HepG2 (cell line): ENCODE measurements at regions not wholly inside any gene's neighbourhood (a gene's known extent, or its start where the extent isn't known, plus 50 kb on each side); places are given as distances from the start of the nearest gene placed in this dataset.

ENCODE experiments used
- ATAC-seq: fragments of 200-7000 bp; cut with Tn5 transposase; 3 replicates; pipeline ENCODE4 v1.9.1; 2020; ENCODE audit warnings: mild to moderate bottlenecking, moderate library complexity
- BruUV-seq: library from RNA; stranded (reverse); fragments of 400-500 nt; replicated peaks from 2 replicates; lab custom pipeline; 2021; lab: Mats Ljungman, UMichigan
- CTCF ChIA-PET: fragments of 300-600 bp; formaldehyde crosslinking; extraction: SDS; loops from one replicate; lab custom pipeline; 2021; ENCODE audit warnings: low total read pairs, inconsistent platforms, low intra/inter-chr PET ratio; lab: Yijun Ruan, JAX
- POLR2A ChIA-PET: fragments of 350-600 bp; sonication (Branson Sonifier 250); formaldehyde crosslinking; loops from one replicate; lab custom pipeline; 2020; ENCODE audit warnings: antibody characterized with exemption, inconsistent platforms; lab: Yijun Ruan, JAX
- DNase-seq: peaks from one replicate; pipeline ENCODE4 v3.0.0-alpha.2; 2015; ENCODE audit warnings: low spot score
- FAIRE-seq: peaks from 3 replicates; lab custom pipeline; 2011; peaks lifted over from hg19 to GRCh38; lab: Jason Lieb, UNC
- H2AFZ ChIP-seq: one replicate; pipeline ENCODE4 v1.6.1; 2011; ENCODE audit warnings: low read length, inconsistent platforms
- H3K27ac ChIP-seq: fragments of 300-600 bp; 3 replicates; pipeline ENCODE4 v1.8.0; 2011; ENCODE audit warnings: mixed run types, mild to moderate bottlenecking, mixed read lengths, low read length, inconsistent platforms; ENCODE audit not compliant: insufficient read depth; ENCODE audit errors: extremely low read length
- H3K27me3 ChIP-seq, 2 experiments: fragments of 200-600 bp in 1 of 2; 2 replicates in 1 of 2; 3 replicates in 1 of 2; pipeline versions ENCODE4 v1.6.0 to v1.8.0; 2011; ENCODE audit warnings: low read length in 2 of 2, mild to moderate bottlenecking in 2 of 2, moderate library complexity in 2 of 2, inconsistent platforms in 1 of 2; ENCODE audit not compliant: insufficient read depth in 2 of 2, control insufficient read depth in 1 of 2
- H3K36me3 ChIP-seq, 2 experiments: fragments of 200-600 bp in 1 of 2; replicated peaks in 1 of 2; 2 replicates in 1 of 2; 3 replicates in 1 of 2; pipeline versions ENCODE4 v1.5.1 to v1.8.0; 2011; ENCODE audit warnings: low read length in 2 of 2, inconsistent platforms in 1 of 2; ENCODE audit not compliant: insufficient read depth in 2 of 2, control insufficient read depth in 1 of 2
- H3K4me1 ChIP-seq: 2 replicates; pipeline ENCODE4 v1.5.1; 2012; ENCODE audit warnings: low read length, inconsistent platforms; ENCODE audit not compliant: insufficient read depth
- H3K4me2 ChIP-seq: 2 replicates; pipeline ENCODE4 v1.6.0; 2011; ENCODE audit warnings: low read depth, low read length, inconsistent platforms
- H3K4me3 ChIP-seq, 3 experiments: fragments of 200-600 bp in 1 of 3; sonication (generic), shearing (Covaris generic) in 1 of 3; replicated peaks in 1 of 3; 2 replicates each; pipeline ENCODE4 v1.5.1; 2011 to 2016; ENCODE audit warnings: low read length in 3 of 3, inconsistent platforms in 2 of 3, low read depth in 2 of 3, mild to moderate bottlenecking in 2 of 3, control low read depth in 1 of 3, mixed read lengths in 1 of 3; ENCODE audit not compliant: insufficient read depth in 1 of 3
- H3K79me2 ChIP-seq: one replicate; pipeline ENCODE4 v1.6.1; 2011; ENCODE audit warnings: low read length, inconsistent platforms; ENCODE audit not compliant: insufficient read depth
- H3K9ac ChIP-seq: 2 replicates; pipeline ENCODE4 v1.6.0; 2011; ENCODE audit warnings: mild to moderate bottlenecking, low read depth, low read length, inconsistent platforms; ENCODE audit not compliant: insufficient read depth
- H3K9me3 ChIP-seq: 2 replicates; pipeline ENCODE4 v1.5.1; 2012; ENCODE audit warnings: mild to moderate bottlenecking, low read length
- H4K20me1 ChIP-seq: 2 replicates; pipeline ENCODE4 v1.6.0; 2011; ENCODE audit warnings: inconsistent platforms, mild to moderate bottlenecking, low read length, moderate library complexity; ENCODE audit not compliant: insufficient read depth
- CEBPG ChIP-seq: IDR thresholded peaks from 2 replicates; pipeline ENCODE4 v1.6.1; 2016
- FOXM1 ChIP-seq: sonication (generic); formaldehyde crosslinking; IDR thresholded peaks from 2 replicates; pipeline ENCODE4 v1.5.0; 2020; ENCODE audit warnings: missing genetic modification reagents
- GABPA ChIP-seq, 2 experiments: IDR thresholded peaks; 2 replicates each; pipeline ENCODE4 v1.6.1; 2011 to 2016; ENCODE audit warnings: low read depth in 2 of 2, low read length in 1 of 2, missing biosample characterization in 1 of 2, missing genetic modification characterization in 1 of 2
- JUNB ChIP-seq: sonication (generic); formaldehyde crosslinking; IDR thresholded peaks from 2 replicates; pipeline ENCODE4 v1.8.0; 2022; ENCODE audit warnings: missing genetic modification reagents, mild to moderate bottlenecking, borderline replicate concordance
- MZF1 ChIP-seq: sonication (generic); formaldehyde crosslinking; IDR thresholded peaks from 2 replicates; pipeline ENCODE4 v1.8.1; 2023; ENCODE audit warnings: mild to moderate bottlenecking, missing genetic modification reagents, borderline replicate concordance
- RXRB ChIP-seq: IDR thresholded peaks from 2 replicates; pipeline ENCODE4 v1.6.1; 2016; ENCODE audit warnings: borderline replicate concordance, missing genetic modification reagents, missing compliant biosample characterization
- SYNCRIP ChIP-seq: fragments of 200-400 bp; formaldehyde crosslinking; IDR thresholded peaks from 2 replicates; pipeline ENCODE4 v1.6.1; 2018; ENCODE audit warnings: mild to moderate bottlenecking, low read depth, low read length; ENCODE audit not compliant: insufficient read depth
- ZEB1 ChIP-seq: IDR thresholded peaks from 2 replicates; pipeline ENCODE4 v1.6.1; 2012; ENCODE audit warnings: mild to moderate bottlenecking, low read depth, inconsistent platforms; ENCODE audit not compliant: insufficient replicate concordance
- ZMYM4 ChIP-seq: sonication (generic); formaldehyde crosslinking; IDR thresholded peaks from 2 replicates; pipeline ENCODE4 v1.8.1; 2023; ENCODE audit warnings: mild to moderate bottlenecking, missing genetic modification reagents
- ZNF260 ChIP-seq: sonication (generic); formaldehyde crosslinking; IDR thresholded peaks from 2 replicates; pipeline ENCODE4 v1.4.0; 2020; ENCODE audit warnings: missing genetic modification reagents, low read depth, mild to moderate bottlenecking, borderline replicate concordance
- ZNF562 ChIP-seq: sonication (generic); formaldehyde crosslinking; IDR thresholded peaks from 2 replicates; pipeline ENCODE4 v1.8.0; 2022; ENCODE audit warnings: missing genetic modification reagents, borderline replicate concordance
- ZNF589 ChIP-seq: sonication (generic); formaldehyde crosslinking; conservative IDR thresholded peaks from 2 replicates; pipeline ENCODE4 v1.8.0; 2022; ENCODE audit warnings: mild to moderate bottlenecking, moderate library complexity, missing genetic modification reagents
- WGBS: methylation state at CpG from one replicate; pipeline ENCODE4 v1.1.6; 2017; ENCODE audit warnings: low lambda C conversion rate; 5-methylcytosine and 5-hydroxymethylcytosine counted together
- in situ Hi-C: cut with HindIII; loops from 2 replicates; pipeline ENCODE4 v1.10.0; 2017; ENCODE audit warnings: low pct_unique_long_range_greater_than_20kb; ENCODE audit not compliant: extremely low pct_ligation_motif_present
- intact Hi-C: fragments of 100-400 bp; cut with micrococcal nuclease; formaldehyde crosslinking; loops from one replicate; pipeline ENCODE4 v1.10.0; 2022; ENCODE audit not compliant: unreplicated experiment
- TF ChIP-seq, protein P1 (sequence below): sonication (generic); formaldehyde crosslinking; IDR thresholded peaks from 2 replicates; pipeline ENCODE4 v1.8.1; 2023; ENCODE audit warnings: mild to moderate bottlenecking, moderate library complexity, missing genetic modification reagents
- TF ChIP-seq, protein P2 (sequence below): sonication (generic); formaldehyde crosslinking; IDR thresholded peaks from 2 replicates; pipeline ENCODE4 v1.4.0; 2020; ENCODE audit warnings: mild to moderate bottlenecking, missing genetic modification reagents
- TF ChIP-seq, protein P3 (sequence below): sonication (generic); formaldehyde crosslinking; IDR thresholded peaks from 2 replicates; pipeline ENCODE4 v1.4.0; 2020; ENCODE audit warnings: missing genetic modification reagents
- TF ChIP-seq, protein P4 (sequence below): sonication (generic); formaldehyde crosslinking; IDR thresholded peaks from 2 replicates; pipeline ENCODE4 v1.5.0; 2020; ENCODE audit warnings: missing genetic modification reagents, mild to moderate bottlenecking, borderline replicate concordance
- TF ChIP-seq, protein P5 (sequence below): sonication (generic); formaldehyde crosslinking; conservative IDR thresholded peaks from 2 replicates; pipeline ENCODE4 v1.4.0; 2020; ENCODE audit warnings: missing genetic modification reagents

DNA sequence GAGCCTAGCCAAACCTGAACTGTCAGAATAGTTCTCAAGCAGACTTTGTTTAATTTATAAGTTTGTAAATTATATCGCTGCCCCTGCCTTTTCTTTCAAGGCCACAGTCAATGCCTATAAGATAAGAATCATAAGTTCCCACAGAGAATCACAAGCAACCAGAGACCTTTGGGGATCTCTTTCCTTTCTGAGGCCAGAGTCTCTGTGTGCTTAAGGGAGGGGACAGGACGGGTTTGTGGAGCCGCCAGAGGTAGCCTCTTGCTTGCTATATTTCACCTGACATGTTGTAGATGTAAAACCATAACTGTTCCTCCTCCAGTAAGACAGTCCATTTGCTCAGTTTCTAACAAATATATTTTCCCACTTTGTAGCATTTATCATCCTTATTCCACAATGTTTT lies 458.8 kb downstream of the RFC3 start:
- intact Hi-C loops, result no loop called here
- H3K27ac ChIP-seq, result no peak overlapping the region
- no peak overlapping the region for H3K9ac ChIP-seq
- no TSS peak for BruUV-seq
- no peak overlapping the region for H2AFZ ChIP-seq
- in situ Hi-C loops, result no loop called here
- DNase-seq, result peak; percentile 6
- no peaks in the 10 kb centered on the region for H3K9me3 ChIP-seq
- H3K4me3 ChIP-seq, result no peak overlapping the region
- WGBS, result 4% methylated on average over 3 of the region's 3 CpGs
- 0 out of 2 replicates have a peak, but pooled peaks cover 6% of the 10 kb centered on the region for H3K4me1 ChIP-seq
- no peak overlapping the region for H3K4me2 ChIP-seq
- no peaks in the 10 kb centered on the region for H4K20me1 ChIP-seq
- H3K36me3 ChIP-seq, result no peaks in the 10 kb centered on the region
- no peaks in the 10 kb centered on the region for H3K27me3 ChIP-seq
- H3K79me2 ChIP-seq, result no peaks in the 10 kb centered on the region
- no peak for ATAC-seq
- POLR2A ChIA-PET, result no interaction called here
- no peak for FAIRE-seq
- CTCF ChIA-PET, result no interaction called here
- TF ChIP-seq, protein P1, sequence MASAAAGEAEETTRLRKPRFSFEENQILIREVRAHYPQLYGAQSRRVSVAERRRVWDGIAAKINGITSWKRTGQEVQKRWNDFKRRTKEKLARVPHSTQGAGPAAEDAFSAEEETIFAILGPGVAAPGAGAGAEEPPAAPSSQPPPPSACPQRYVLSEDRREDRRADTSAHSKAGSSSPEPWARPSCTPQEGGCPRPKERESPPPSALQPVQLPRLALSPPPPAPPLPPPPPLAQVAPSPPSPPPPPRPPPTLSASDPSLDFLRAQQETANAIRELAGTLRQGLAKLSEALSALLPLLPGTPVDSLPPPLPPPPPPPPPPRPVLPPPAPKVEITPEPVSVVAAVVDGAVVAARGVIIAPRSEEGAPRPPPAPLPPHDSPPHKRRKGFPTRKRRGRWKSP (CRISPR knock-in tag), result no peak
- TF ChIP-seq, protein P2, sequence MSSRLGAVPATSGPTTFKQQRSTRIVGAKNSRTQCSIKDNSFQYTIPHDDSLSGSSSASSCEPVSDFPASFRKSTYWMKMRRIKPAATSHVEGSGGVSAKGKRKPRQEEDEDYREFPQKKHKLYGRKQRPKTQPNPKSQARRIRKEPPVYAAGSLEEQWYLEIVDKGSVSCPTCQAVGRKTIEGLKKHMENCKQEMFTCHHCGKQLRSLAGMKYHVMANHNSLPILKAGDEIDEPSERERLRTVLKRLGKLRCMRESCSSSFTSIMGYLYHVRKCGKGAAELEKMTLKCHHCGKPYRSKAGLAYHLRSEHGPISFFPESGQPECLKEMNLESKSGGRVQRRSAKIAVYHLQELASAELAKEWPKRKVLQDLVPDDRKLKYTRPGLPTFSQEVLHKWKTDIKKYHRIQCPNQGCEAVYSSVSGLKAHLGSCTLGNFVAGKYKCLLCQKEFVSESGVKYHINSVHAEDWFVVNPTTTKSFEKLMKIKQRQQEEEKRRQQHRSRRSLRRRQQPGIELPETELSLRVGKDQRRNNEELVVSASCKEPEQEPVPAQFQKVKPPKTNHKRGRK, result no peak
- TF ChIP-seq ZNF589 (no peak), FOXM1 (no peak), ZMYM4 (no peak), SYNCRIP (no peak), MZF1 (CRISPR knock-in tag) (no peak), GABPA (IDR thresholded peaks at IDR 0.05; ENCODE audit: low read depth, low read length) (no peak), GABPA (CRISPR knock-in tag; IDR thresholded peaks at IDR 0.05; ENCODE audit: low read depth) (no peak), RXRB (CRISPR knock-in tag) (no peak), ZNF260 (CRISPR knock-in tag) (no peak), ZEB1 (no peak), JUNB (CRISPR knock-in tag) (no peak), ZNF562 (CRISPR knock-in tag) (no peak), CEBPG (CRISPR knock-in tag) (no peak)
- TF ChIP-seq, protein P3, sequence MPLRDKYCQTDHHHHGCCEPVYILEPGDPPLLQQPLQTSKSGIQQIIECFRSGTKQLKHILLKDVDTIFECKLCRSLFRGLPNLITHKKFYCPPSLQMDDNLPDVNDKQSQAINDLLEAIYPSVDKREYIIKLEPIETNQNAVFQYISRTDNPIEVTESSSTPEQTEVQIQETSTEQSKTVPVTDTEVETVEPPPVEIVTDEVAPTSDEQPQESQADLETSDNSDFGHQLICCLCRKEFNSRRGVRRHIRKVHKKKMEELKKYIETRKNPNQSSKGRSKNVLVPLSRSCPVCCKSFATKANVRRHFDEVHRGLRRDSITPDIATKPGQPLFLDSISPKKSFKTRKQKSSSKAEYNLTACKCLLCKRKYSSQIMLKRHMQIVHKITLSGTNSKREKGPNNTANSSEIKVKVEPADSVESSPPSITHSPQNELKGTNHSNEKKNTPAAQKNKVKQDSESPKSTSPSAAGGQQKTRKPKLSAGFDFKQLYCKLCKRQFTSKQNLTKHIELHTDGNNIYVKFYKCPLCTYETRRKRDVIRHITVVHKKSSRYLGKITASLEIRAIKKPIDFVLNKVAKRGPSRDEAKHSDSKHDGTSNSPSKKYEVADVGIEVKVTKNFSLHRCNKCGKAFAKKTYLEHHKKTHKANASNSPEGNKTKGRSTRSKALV, result no peak
- TF ChIP-seq, protein P4, sequence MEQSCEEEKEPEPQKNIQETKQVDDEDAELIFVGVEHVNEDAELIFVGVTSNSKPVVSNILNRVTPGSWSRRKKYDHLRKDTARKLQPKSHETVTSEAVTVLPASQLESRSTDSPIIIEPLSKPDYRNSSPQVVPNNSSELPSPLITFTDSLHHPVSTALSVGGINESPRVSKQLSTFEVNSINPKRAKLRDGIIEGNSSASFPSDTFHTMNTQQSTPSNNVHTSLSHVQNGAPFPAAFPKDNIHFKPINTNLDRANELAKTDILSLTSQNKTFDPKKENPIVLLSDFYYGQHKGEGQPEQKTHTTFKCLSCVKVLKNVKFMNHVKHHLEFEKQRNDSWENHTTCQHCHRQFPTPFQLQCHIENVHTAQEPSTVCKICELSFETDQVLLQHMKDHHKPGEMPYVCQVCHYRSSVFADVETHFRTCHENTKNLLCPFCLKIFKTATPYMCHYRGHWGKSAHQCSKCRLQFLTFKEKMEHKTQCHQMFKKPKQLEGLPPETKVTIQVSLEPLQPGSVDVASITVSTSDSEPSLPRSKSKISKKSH, result no peak
- TF ChIP-seq, protein P5, sequence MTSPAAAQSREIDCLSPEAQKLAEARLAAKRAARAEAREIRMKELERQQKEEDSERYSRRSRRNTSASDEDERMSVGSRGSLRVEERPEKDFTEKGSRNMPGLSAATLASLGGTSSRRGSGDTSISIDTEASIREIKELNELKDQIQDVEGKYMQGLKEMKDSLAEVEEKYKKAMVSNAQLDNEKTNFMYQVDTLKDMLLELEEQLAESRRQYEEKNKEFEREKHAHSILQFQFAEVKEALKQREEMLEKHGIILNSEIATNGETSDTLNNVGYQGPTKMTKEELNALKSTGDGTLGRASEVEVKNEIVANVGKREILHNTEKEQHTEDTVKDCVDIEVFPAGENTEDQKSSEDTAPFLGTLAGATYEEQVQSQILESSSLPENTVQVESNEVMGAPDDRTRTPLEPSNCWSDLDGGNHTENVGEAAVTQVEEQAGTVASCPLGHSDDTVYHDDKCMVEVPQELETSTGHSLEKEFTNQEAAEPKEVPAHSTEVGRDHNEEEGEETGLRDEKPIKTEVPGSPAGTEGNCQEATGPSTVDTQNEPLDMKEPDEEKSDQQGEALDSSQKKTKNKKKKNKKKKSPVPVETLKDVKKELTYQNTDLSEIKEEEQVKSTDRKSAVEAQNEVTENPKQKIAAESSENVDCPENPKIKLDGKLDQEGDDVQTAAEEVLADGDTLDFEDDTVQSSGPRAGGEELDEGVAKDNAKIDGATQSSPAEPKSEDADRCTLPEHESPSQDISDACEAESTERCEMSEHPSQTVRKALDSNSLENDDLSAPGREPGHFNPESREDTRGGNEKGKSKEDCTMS (CRISPR knock-in tag), result no peak
